Endothelial cell of umbilical vein (primary cell): ENCODE measurements at regions not wholly inside any gene's neighbourhood (a gene's known extent, or its start where the extent isn't known, plus 50 kb on each side); places are given as distances from the start of the nearest gene placed in this dataset.

Experiments
- BruUV-seq: library from RNA; stranded (reverse); fragments of 400-500 nt; replicated peaks from 2 replicates; lab custom pipeline; 2021; lab: Mats Ljungman, UMichigan
- CTCF ChIA-PET: fragments of 300-600, 350-600 bp; sonication (Branson Sonifier 250); formaldehyde crosslinking; loops from one replicate; lab custom pipeline; 2021; ENCODE audit warnings: antibody characterized with exemption, inconsistent platforms; lab: Charles Lee
- POLR2A ChIA-PET: fragments of 300-600, 350-600 bp; sonication (Branson Sonifier 250); formaldehyde crosslinking; loops from one replicate; lab custom pipeline; 2021; ENCODE audit warnings: antibody characterized with exemption, inconsistent platforms; lab: Charles Lee
- DNase-seq: peaks from one replicate; pipeline ENCODE4 v3.0.0-alpha.2; 2011; ENCODE audit warnings: low read depth, low spot score
- FAIRE-seq: peaks from 2 replicates; lab custom pipeline; 2011; peaks lifted over from hg19 to GRCh38; lab: Jason Lieb, UNC
- H2AFZ ChIP-seq: 2 replicates; pipeline ENCODE4 v1.6.0; 2012; ENCODE audit warnings: low read depth, low read length, control low read depth, inconsistent platforms
- H3K27ac ChIP-seq: 2 replicates; pipeline ENCODE4 v1.5.1; 2011; ENCODE audit warnings: low read depth, mild to moderate bottlenecking, control low read depth, low read length, moderate library complexity; ENCODE audit not compliant: insufficient read depth
- H3K27me3 ChIP-seq, 2 experiments: 2 replicates each; pipeline versions ENCODE4 v1.6.0 to v1.6.1; 2011; ENCODE audit warnings: low read length in 2 of 2, mixed read lengths in 1 of 2; ENCODE audit not compliant: control insufficient read depth in 2 of 2, insufficient read depth in 2 of 2
- H3K36me3 ChIP-seq, 2 experiments: 2 replicates in 1 of 2; 3 replicates in 1 of 2; pipeline ENCODE4 v1.5.1; 2011; ENCODE audit warnings: low read length in 2 of 2, mild to moderate bottlenecking in 1 of 2, moderate library complexity in 1 of 2; ENCODE audit not compliant: control insufficient read depth in 2 of 2, insufficient read depth in 2 of 2; ENCODE audit errors: extremely low read depth in 1 of 2
- H3K4me1 ChIP-seq: 3 replicates; pipeline ENCODE4 v1.5.1; 2011; ENCODE audit warnings: mild to moderate bottlenecking, low read length; ENCODE audit not compliant: control insufficient read depth, insufficient read depth; ENCODE audit errors: extremely low read depth
- H3K4me2 ChIP-seq: 2 replicates; pipeline ENCODE4 v1.6.1; 2011; ENCODE audit warnings: low read length, control low read depth, mixed read lengths; ENCODE audit not compliant: insufficient read depth
- H3K4me3 ChIP-seq, 3 experiments: fragments of 200-600 bp in 1 of 3; sonication (generic), shearing (Covaris generic) in 1 of 3; replicated peaks in 1 of 3; 2 replicates each; pipeline ENCODE4 v1.5.1; 2011 to 2016; ENCODE audit warnings: control low read depth in 3 of 3, low read length in 3 of 3, mild to moderate bottlenecking in 2 of 3, inconsistent platforms in 1 of 3, low read depth in 1 of 3, moderate library complexity in 1 of 3; ENCODE audit not compliant: insufficient read depth in 1 of 3
- H3K79me2 ChIP-seq: 2 replicates; pipeline ENCODE4 v1.6.0; 2012; ENCODE audit warnings: low read length, inconsistent platforms; ENCODE audit not compliant: control insufficient read depth, insufficient read depth
- H3K9ac ChIP-seq: replicated peaks from 2 replicates; pipeline ENCODE3; 2011; ENCODE audit warnings: low read length, control low read depth; ENCODE audit not compliant: insufficient read depth; ENCODE audit errors: extremely low read depth
- H3K9me1 ChIP-seq: replicated peaks from 3 replicates; pipeline ENCODE4 v1.6.0; 2011; ENCODE audit warnings: mild to moderate bottlenecking, low read length; ENCODE audit not compliant: control insufficient read depth, insufficient read depth; ENCODE audit errors: extremely low read depth
- H3K9me3 ChIP-seq: replicated peaks from 2 replicates; pipeline ENCODE4 v1.5.1; 2012; ENCODE audit warnings: low read length, inconsistent platforms; ENCODE audit not compliant: control insufficient read depth, insufficient read depth
- H4K20me1 ChIP-seq: replicated peaks from 2 replicates; pipeline ENCODE3; 2011; ENCODE audit warnings: mild to moderate bottlenecking, low read length; ENCODE audit not compliant: control insufficient read depth, insufficient read depth; ENCODE audit errors: extremely low read depth
- EZH2 ChIP-seq: IDR thresholded peaks from 2 replicates; pipeline ENCODE4 v1.6.1; 2012; ENCODE audit warnings: borderline replicate concordance, low read depth, mild to moderate bottlenecking, moderate library complexity, low read length, inconsistent platforms; ENCODE audit not compliant: severe bottlenecking
- FOS ChIP-seq: IDR thresholded peaks from 2 replicates; pipeline ENCODE4 v1.6.1; 2011; ENCODE audit warnings: mild to moderate bottlenecking, low read length, moderate library complexity, borderline replicate concordance; ENCODE audit not compliant: insufficient read depth
- GATA2 ChIP-seq: IDR thresholded peaks from 2 replicates; pipeline ENCODE4 v1.7.0; 2011; ENCODE audit warnings: low read depth, mild to moderate bottlenecking, moderate library complexity, mixed read lengths, low read length; ENCODE audit not compliant: insufficient read length, insufficient read depth
- MYC ChIP-seq: IDR thresholded peaks from one replicate; pipeline ENCODE4 v1.6.1; 2011; ENCODE audit warnings: mild to moderate bottlenecking, low read depth, low read length
- POLR2A ChIP-seq: IDR thresholded peaks from 2 replicates; pipeline ENCODE4 v1.6.1; 2012; ENCODE audit warnings: low read depth, mild to moderate bottlenecking, control low read depth, low read length
- POLR2AphosphoS5 ChIP-seq: IDR thresholded peaks from 2 replicates; pipeline ENCODE4 v1.6.1; 2012; ENCODE audit warnings: low read depth, mild to moderate bottlenecking, control low read depth, low read length, moderate library complexity; ENCODE audit not compliant: insufficient read depth
- dilution Hi-C: fragments of 300-500 bp; cut with MboI; formaldehyde crosslinking; loops from one replicate; pipeline ENCODE4 v1.15.0; 2019; ENCODE audit warnings: low sequenced_read_pairs; ENCODE audit not compliant: extremely low pct_ligation_motif_present
- intact Hi-C: fragments of 100-400 bp; cut with micrococcal nuclease; formaldehyde crosslinking; loops from one replicate; pipeline ENCODE4 v1.10.0; 2022
- TF ChIP-seq, protein P1 (sequence below): IDR thresholded peaks from 2 replicates; pipeline ENCODE4 v1.6.1; 2011; ENCODE audit not compliant: insufficient read depth, insufficient read length

DNA sequence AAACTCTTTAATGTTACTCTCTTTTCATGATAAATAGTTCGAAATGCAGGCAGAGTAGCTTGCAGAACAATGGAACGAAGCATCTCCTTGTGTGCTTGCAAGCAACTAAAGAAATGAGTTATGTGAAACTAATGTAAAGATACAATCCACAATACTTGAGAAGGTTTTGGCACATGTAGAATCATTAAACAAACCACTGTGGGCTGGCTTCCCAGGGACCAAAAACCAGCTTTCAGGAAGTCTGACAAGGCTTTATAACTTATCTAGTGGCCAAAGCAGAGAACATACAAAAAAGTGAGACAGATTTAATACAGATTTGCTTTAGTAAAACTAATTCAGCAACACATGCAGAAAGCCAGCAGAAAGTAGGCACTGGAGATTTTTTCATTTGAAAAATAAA, 1673.8 kb upstream of the AGA start:
- Histone ChIP-seq H3K4me3 (no peak overlapping the region), H3K9me1 (no peaks in the 10 kb centered on the region), H2AFZ (no peak overlapping the region), H3K79me2 (no peaks in the 10 kb centered on the region), H3K4me2 (no peak overlapping the region), H3K27me3 (no peaks in the 10 kb centered on the region), H4K20me1 (no peaks in the 10 kb centered on the region), H3K27ac (no peak overlapping the region), H3K36me3 (no peaks in the 10 kb centered on the region), H3K4me1 (no peaks in the 10 kb centered on the region), H3K9ac (no peak overlapping the region), H3K9me3 (peaks cover 6% of the 10 kb centered on the region)
- intact Hi-C loops: no loop called here
- TF ChIP-seq GATA2 (no peak), POLR2AphosphoS5 (no peak), EZH2 (no peak), POLR2A (no peak), MYC (no peak), FOS (no peak)
- TF ChIP-seq, protein P1, sequence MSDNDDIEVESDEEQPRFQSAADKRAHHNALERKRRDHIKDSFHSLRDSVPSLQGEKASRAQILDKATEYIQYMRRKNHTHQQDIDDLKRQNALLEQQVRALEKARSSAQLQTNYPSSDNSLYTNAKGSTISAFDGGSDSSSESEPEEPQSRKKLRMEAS: no peak
- FAIRE-seq: no peak
- BruUV-seq: no TSS peak
- dilution Hi-C loops: no loop called here
- POLR2A ChIA-PET: no interaction called here
- CTCF ChIA-PET: no interaction called here
- DNase-seq: no peak

DNA sequence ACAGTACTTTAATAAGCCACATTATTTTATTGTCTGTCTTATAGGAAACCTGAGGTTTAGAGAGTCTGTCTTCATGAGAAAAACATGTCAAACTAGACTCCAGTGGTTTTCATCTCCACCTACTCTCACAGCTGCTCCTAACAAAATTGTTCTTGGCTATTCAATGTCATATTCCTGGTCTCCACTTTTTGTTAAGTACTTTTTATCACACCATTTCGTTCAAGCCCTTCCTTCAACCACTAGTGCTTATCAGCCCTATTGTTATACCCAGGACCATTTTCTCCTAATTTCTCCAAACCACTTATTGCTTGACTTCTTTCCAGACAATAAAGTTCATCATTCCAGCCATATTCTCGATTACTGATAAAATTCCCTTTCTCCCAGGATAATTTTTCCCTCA, 1674.3 kb upstream of the AGA start:
- Histone ChIP-seq H3K9me3 (peaks cover 6% of the 10 kb centered on the region), H3K9ac (no peak overlapping the region), H3K4me1 (no peaks in the 10 kb centered on the region), H2AFZ (no peak overlapping the region), H3K27ac (no peak overlapping the region), H3K4me2 (no peak overlapping the region), H3K4me3 (no peak overlapping the region), H4K20me1 (no peaks in the 10 kb centered on the region), H3K9me1 (no peaks in the 10 kb centered on the region), H3K27me3 (no peaks in the 10 kb centered on the region), H3K79me2 (no peaks in the 10 kb centered on the region), H3K36me3 (no peaks in the 10 kb centered on the region)
- POLR2A ChIA-PET: no interaction called here
- CTCF ChIA-PET: no interaction called here
- intact Hi-C loops: no loop called here
- TF ChIP-seq EZH2: no peak
- dilution Hi-C loops: no loop called here
- DNase-seq (no peak), FAIRE-seq (no peak)
- no TSS peak for BruUV-seq
